MM.1S (cell line): ENCODE measurements at regions not wholly inside any gene's neighbourhood (a gene's known extent, or its start where the extent isn't known, plus 50 kb on each side); places are given as distances from the start of the nearest gene placed in this dataset.

ENCODE experiments used
- CTCF ChIP-seq: fragments of 300-600 bp; sonication (generic); IDR thresholded peaks from 2 replicates; pipeline ENCODE4 v1.5.1; 2016; ENCODE audit warnings: antibody characterized with exemption, low read length, mixed read lengths
- EZH2 ChIP-seq: fragments of 300-600 bp; sonication (generic); optimal IDR thresholded peaks from 2 replicates; pipeline ENCODE3; 2017; ENCODE audit warnings: low read depth, mild to moderate bottlenecking, antibody characterized with exemption, low read length, mixed read lengths
- EZH2phosphoT487 ChIP-seq: fragments of 300-600 bp; sonication (generic); IDR thresholded peaks from 2 replicates; pipeline ENCODE4 v1.6.1; 2018; ENCODE audit warnings: antibody characterized with exemption, low read length

GRCh38 chr4:132269303-132269990, 879.6 kb upstream of the PCDH10 start:
- TF ChIP-seq CTCF (no peak), EZH2 (no peak), EZH2phosphoT487 (no peak)
